Lower leg skin (tissue), 3 donors: ENCODE measurements at regions not wholly inside any gene's neighbourhood (a gene's known extent, or its start where the extent isn't known, plus 50 kb on each side); places are given as distances from the start of the nearest gene placed in this dataset.

Experiments used
- CTCF ChIP-seq, 3 donors: fragments of 450-650 bp; IDR thresholded peaks; one replicate each; pipeline ENCODE4 v1.5.1; 2016; ENCODE audit warnings: antibody characterized with exemption in 3 of 3, mild to moderate bottlenecking in 3 of 3, moderate library complexity in 2 of 3
- POLR2A ChIP-seq, 2 donors: fragments of 450-650 bp; IDR thresholded peaks; one replicate each; pipeline ENCODE4 v1.6.1; 2016 to 2017; ENCODE audit warnings: antibody characterized with exemption in 2 of 2, mild to moderate bottlenecking in 1 of 2, moderate library complexity in 1 of 2

DNA sequence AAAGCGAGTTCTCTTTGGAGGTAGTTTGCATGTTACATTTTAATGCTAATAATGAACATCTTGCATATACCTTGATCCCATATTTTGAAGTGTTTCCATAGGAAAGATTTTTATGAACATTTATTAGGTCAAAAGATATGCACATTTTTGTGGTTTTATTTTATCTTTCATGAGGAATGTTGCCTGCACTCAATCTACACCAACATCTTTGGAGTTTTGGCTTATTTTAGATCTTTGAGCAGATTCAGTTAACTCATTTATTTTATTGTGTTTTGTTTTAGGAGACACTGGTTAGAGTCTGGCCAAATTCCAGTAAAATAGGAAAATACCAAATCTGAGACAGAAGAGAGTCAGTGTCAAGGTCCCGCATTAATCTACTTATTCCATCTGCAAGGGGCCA is 540.9 kb downstream of the RNF144A start:
- no peak for TF ChIP-seq CTCF (IDR thresholded peaks at IDR 0.05)
- TF ChIP-seq POLR2A (IDR thresholded peaks at IDR 0.05), result no peak
